ENCODE measurements at regions not wholly inside any gene's neighbourhood (a gene's known extent, or its start where the extent isn't known, plus 50 kb on each side); places are given as distances from the start of the nearest gene placed in this dataset.

DNA sequence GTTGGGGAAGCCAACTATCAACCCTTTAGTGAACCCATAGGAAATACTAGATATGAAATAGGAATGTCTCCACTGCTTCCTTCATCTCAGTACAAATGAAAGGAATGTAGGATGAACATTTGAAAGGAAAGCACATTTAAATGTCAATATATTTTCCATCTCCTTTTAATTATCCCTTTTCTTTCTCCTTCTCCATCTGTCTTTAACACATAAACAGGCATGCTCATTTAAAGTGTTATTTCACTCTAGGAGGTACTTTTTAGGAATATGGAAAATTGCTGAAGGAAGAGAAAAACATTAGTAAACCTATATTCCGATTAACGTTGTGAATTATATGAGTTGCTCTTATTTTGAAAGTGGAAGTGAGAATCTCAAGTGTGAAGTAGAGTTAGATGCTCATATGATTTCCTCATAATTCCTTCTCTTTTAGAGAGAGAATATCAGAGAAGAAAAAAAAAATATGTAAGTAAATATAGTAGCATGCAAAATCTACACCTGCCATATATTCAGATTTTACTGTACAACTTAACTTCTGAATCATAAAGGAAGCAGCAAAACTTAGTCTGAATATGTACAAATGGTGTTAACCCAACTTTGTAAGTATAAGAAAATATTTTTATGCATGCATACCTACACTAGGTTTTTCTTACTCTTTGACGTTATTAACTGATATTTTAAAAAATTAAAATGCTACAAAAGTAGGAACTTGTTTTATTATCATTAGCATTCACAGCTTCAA is 406.9 kb upstream of the B3GALT2 start:
- DNase-seq (ENCODE audit: low spot score) = no peak

DNA sequence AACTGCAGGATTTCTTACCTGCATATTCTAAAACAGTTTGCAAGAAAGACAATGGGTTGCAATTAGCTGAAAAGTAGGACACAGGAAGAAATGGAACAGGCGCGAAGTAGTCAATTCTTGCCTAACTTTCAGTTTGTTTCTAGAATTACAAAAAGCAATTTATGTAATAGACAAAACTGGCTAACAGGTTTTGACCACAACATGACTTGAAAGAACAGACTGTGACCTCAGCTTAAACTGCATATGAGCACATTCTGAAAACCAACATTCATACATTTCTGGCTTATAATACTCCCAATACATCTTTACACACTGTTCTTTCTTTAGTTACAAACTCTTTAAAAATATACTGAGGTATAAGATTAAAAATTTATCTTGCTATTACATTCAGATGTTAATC is 405.9 kb upstream of the B3GALT2 start:
- DNase-seq (ENCODE audit: low spot score) = no peak

DNA sequence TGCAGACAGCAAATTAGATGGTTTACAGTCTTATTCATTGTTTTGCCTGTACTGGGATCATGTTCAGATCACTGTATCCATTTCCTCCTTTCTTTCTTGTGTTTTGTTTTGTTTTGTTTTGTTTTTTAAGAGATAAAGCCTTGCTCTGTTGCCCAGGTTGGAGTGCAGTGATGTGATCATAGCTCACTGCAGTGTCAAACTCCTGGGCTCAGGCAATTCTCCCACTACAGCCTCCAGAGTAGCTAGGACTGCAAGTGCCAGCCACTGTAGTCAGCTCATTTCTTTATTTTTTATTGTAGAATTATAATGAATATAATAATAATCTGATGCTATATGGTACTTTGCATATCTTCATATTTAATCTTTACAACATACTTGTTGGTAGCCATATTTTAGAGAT is 403.7 kb upstream of the B3GALT2 start:
- no peak for DNase-seq (ENCODE audit: low spot score)

DNA sequence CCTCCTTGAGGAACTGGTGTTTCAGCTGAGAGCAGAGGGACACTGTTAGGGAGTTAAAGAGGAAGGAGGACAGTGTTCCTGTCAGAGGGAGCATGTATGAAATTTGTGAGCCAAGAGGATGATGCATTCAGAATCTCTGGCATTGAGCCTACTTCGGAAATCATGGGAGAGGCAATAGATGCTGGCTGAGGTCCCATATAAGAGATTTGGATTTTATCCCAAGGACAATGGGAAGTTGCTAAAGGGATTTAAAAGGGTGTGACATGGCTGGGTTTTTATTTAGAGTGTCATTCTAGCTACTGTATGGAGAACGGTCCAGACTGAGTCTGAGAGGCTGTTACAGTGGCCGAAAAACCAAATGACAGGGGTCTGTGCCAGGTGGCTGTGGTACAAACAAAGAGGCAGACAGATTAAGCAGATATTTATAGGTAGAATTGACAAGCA is 403.2 kb upstream of the B3GALT2 start:
- DNase-seq (ENCODE audit: low spot score) = no peak

DNA sequence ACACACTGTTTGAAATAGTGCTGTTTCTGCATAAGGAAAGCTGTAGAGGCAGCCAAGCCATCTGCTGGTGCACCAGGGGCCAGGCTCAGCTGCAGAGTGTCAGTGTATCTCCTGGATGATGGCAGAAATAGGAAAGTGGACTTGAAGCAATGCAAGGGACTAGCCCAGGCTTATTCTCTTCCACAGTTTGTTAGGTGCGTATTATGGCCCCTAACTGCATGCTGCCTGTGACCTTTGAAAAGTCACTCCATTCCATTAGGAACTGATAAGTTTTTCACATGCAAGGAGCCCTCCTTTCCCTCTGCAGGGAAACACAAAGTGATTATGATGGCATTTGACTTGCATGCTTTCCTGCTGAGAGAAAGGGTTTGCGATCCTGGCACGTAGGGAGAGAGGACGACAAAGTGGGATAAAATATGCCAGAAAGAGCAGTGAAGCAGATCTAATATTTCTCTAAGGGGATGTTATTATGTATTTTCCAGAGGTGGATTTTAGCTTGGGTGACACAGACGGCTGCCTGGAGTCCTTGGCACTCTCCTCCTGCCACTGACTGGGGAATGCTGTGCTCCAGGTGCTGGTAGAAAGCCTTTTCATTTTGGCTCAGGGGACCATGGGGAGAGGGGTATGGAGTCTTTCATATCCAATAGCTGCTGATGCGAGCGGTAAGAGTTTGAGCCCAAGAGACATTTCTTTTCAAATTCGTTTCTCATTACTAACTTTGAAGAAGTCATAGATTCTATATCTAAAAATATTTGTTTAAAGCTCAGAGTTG is 402.1 kb upstream of the B3GALT2 start:
- no peak for DNase-seq (ENCODE audit: low spot score)

DNA sequence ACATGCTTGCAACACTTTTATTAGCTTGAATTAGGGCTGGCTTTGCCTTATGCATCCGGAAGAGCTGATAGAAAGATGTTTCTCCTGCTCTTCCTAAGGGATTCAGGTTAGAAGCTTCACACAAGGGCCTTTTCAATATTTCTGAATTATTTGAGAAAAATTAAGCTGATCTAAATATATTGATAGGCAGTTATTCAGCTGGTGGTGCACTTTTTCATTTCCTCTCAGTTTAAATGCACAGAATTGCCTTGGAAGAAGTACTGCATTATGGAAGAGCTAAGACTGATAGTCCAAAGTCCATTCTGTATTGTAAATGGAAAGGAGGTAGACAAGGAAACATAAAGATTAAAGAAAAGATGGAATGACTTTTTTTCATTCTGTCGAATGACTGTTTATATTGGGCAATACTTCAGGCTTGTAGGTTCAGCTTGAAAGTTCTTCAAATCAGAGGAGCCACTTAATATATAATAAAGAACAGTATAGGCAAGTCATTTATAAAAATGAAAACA is 398.4 kb upstream of the B3GALT2 start:
- DNase-seq (ENCODE audit: low spot score) = no peak

DNA sequence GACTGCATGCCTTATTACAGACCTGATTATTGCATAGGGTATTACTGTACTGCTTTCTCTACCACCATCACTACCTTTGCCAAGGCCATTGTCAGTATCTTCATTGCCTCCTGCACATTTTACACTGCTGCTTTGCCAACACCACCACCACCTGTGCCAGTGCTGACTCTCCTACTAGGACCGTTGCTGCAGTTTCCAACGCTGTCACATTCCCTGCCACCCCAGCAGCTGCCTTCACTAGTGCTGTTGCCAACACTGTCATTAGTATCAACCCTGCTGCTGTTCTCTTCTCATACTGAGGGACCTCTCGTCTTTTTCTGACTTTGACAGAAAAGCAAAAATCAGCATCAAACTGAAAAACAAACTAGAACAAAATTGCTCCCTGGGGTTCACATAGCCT is 394.9 kb upstream of the B3GALT2 start:
- no peak for DNase-seq (ENCODE audit: low spot score)

DNA sequence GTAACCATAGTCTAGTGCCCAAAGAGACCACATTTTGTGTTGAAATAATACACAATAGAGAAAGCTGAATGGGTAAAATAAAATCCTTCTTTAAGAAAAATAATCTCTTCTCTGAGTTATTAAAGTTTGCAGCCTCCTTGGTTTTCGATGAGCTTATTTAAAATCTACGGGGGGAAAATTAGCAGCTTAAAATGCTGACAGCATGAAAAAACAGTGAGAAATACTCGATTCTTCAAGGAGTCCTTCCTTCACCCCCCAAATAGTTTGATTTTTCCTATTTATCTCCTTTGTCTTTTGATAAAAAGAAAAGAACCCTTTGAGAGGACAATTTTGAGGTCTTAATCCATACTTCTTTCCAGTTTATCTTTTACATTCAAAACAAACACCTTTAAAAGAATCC is 394.0 kb upstream of the B3GALT2 start:
- DNase-seq (ENCODE audit: low spot score) = no peak

DNA sequence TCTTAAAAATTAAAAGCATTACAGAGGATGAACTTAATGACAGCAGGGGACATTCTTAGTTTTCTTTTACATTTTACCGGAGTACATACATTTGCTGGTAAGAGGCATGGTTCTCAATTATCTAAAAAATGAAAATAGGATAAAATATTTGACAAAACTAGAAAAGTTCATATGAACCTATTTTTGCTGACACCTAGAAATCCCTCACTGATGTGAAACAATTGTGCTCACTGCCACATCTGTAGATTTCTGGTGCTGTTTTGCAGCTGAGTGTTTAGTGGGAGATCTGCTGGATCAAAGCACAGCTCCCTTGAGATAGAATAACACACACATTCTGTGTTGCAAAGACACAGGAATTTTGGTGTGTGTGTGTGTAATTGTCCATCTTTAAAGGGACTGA is 392.9 kb upstream of the B3GALT2 start:
- DNase-seq (ENCODE audit: low spot score) = no peak

DNA sequence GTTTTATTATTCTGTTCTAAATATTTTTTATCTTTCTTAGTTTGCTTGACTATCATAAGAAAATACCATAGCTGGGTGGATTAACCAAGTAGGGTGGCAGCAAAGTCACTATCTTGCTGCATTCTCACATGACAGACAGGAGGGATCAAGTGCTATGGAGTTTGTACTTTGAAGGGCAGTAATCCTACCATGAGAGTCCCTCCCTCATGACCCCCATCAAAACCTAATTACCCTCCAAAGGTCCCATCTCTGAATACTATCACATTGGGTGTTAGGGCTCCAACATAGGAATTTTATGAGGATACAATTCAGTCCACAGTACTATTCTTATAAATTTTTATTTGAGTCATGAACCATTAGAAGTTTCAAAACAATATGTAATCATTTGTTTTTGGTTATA is 388.5 kb upstream of the B3GALT2 start:
- no peak for DNase-seq (ENCODE audit: low spot score)

DNA sequence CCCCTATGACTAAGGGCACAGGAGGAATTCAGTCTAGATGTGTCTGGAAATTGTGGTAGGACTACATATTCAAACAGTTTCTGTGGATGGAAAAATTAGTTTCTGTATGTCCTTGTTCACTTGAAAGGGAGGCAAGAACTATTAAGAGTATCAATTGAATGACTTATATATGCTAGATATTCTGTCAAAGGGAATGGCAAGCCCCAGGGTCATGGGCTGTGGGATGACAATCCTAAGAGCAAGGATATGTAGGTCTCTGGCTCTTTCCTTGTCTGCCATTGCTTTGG is 383.5 kb upstream of the B3GALT2 start:
- no peak for DNase-seq (ENCODE audit: low spot score)

DNA sequence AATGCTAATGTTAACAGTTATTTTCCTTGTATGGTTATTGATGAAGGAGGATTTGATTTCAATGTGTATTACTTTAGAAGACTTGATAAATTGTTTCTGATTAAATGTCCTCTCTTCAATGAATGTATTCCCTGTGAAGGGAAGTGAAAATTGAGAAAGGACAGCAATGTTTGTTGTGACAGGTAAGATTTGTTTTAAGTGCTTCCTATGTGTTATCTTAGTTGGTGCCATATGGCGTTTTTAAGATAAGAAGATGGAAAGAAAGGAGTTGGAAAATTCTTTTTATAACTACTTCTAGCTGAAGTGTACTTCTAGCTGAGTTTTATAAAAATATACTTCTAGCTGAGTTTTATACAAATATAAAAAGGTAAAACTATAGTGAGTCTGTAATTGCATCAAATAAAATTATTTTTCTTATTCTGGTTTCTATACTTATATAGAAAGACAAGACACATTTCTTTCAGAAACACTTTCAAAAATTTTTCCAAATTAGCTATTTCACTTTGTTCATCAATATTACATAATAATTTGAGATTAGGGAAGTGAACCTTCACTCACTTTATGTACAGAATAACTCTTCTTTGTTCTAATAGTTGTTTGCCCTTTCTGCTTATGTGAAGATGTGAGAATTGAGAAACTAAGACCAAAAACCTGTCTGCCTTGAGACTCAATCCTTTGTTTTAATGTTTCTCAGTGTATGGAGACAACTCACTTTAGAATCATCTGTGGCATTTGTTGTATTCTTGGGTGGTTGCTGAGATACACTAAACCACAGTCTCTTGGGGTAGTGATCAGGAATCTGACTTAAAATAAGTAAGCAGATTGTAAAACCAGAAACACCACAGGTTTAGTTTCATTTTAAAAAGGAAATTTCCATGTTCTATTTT is 382.9 kb upstream of the B3GALT2 start:
- no peak for DNase-seq (ENCODE audit: low spot score)

DNA sequence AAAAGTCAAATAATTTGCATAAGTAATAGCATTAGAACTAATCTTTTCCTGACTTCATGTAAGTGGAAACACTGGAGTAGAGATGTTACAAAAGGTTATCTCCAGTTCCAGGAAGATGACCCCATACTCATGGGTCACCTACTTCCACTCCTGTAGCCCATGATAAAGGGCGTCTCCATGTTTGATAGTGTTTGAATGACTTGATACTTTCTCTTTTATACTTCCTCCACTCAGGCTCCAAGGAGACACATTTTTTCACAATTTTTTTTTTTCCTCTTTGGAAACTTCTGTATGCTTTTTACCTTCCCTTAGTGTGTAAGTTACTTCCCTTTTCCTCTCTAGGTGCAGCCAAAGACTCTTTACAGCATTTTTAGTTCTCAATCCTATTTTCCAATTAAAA is 382.1 kb upstream of the B3GALT2 start:
- DNase-seq (ENCODE audit: low spot score) = no peak

DNA sequence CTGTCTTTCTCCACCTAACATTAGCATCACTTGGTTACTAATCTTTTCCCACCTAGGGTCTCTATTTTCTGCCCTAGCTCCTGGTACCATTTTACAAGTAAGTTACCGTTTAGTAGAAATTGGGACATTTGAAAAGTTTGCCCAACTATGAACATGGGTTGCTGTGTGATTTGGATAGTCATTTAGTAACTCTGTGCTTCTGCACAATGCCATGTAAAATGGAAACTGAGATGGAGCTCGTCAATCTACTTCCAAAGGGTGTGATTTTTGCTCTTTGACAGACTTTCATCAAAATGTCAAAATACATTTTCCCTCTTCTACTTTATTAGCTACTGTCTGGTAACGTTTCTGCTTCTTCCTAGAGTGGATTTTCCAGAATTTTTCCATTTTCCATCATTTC is 381.5 kb upstream of the B3GALT2 start:
- no peak for DNase-seq (ENCODE audit: low spot score)

DNA sequence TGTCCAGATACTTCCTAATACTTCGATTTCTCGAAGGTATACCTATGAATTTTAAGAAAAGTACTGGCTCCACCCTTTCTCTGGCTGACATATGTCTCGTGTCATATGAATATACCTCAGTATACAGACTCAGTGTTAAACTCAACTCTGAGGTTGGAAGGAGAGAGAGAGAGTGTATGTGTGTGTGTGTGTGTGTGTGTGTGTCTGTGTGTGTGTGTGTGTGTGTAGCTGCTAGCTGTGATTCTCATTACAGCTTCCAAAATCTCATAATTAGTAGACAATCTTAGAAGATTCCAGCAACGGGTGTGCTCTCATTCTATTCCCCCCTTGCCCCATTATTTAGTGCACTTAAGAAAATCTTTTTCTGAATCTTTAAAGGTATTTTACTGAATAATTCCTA is 380.3 kb upstream of the B3GALT2 start:
- no peak for DNase-seq (ENCODE audit: low spot score)

DNA sequence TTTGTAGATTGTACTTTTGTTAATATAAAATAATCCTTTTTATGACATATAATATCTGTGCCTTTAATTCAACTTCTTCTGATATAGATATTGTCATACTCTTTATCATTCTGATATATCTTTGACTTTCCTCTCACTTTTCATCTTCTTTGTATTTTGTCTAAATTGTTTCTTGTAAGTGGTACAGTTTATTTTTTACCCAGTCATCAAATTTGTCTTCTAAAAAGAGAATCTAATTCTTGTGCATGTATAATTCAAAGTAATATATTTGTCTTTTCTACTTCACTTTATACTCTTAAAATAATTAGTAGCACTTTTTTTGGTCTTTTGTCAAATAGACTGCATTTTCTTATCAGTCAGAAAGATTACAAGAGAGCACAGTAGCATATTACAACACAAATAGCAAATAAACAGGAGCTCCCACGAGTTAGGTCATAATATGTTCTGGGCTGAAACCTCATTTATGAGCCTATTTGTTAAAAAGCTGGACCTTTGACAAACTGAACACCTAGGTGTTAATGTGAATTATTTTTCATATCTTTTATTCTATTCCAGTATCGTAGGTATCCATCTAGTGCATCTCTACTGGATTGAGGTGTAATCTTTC is 379.7 kb upstream of the B3GALT2 start:
- no peak for DNase-seq (ENCODE audit: low spot score)

DNA sequence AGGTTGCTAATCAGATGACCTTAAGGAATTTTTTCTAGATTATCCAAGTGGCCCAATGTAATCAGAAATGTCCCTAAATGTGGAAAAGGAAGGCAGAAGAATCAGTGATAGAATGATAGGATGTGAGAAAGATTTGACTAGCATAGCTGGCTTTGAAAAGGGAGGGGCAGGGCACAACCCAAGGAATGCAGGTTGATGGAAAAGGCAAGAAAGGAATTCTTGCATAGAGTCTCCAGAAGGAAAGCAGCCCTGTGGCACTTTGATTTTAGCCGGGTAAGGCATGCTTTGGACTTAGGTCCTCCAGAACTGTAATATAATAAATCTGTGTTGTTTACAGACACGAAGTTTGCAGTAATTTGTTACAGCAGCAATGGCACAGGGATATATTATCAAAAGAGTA is 375.7 kb upstream of the B3GALT2 start:
- no peak for DNase-seq (ENCODE audit: low spot score)

DNA sequence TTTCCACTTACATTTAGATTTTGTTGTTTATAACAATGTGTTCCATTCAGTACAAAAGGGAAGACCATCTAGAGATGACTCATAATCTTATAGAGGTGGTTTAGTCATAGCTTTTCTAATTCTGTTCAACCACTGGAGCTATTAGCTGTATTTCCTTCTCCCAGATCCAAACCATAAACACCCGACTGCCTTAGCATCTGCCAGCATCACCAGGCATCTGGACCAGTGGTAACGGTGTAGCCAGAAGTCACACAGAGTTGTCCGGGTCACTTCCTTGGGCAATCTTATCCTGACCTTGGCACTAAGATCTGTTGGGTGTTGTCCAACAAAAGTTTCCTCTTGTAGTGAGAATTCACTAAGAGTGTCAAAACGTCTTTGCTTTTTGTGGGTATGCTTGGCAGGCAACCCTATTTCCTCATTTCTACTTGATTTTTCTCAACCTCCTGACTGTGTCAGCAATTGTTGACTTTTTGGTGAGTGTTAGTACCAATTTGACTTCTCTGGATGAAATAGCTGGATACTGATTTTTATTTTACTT is 372.1 kb upstream of the B3GALT2 start:
- no peak for DNase-seq (ENCODE audit: low spot score)

DNA sequence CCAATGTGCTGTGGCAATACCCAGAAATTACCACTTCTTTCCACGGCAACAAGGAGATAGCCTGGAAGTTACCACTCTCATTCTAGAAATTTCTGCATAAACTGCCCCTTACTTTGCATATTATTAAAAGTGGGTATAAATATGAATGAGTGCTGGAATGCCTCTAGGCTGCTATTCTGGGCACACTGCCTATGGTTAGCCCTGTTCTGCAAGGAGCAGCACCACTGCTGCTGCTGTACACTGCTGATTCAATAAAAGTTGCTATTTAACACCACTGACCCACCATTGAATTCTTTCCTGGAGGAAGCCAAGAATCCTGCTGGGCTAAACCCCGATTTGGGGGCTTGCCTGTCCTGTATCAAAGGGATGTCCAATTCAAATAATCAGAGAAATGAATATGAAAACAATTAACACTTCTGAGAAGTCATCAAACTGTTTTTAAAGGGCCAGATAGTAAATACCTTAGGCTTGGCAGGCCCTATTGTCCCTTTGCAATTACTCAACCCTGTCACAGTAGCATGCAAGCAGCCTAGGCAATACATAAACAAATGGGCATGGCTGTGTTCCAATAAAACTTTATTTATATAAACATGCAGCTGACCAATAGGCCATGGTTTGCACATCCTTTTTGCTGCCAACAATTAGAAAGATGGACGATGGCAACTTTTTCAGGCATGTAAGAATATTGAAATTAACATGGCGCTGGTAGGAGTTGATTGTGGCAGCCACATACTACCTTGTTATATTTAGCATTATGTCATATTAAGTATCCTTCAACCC is 369.4 kb upstream of the B3GALT2 start:
- DNase-seq (ENCODE audit: low spot score) = no peak

DNA sequence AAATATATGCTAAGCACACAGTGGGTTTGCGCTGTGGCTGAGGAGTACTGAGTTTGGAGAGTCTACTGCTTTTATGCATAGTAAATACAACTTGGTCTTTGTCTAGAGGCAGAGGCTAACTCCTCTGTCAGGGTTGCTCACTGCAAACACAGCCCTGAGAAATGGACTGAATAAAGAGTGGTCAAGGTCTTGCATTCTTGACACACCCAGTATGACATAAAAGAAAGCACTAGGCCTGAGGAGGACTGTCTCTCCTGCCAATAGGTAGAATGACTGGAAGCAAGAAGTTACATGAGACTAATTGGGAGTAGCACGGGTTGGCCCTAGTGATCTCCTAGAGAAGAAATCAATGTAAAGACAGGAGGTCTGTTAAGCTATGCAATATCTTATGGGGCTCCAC is 367.2 kb upstream of the B3GALT2 start:
- DNase-seq (ENCODE audit: low spot score) = no peak

DNA sequence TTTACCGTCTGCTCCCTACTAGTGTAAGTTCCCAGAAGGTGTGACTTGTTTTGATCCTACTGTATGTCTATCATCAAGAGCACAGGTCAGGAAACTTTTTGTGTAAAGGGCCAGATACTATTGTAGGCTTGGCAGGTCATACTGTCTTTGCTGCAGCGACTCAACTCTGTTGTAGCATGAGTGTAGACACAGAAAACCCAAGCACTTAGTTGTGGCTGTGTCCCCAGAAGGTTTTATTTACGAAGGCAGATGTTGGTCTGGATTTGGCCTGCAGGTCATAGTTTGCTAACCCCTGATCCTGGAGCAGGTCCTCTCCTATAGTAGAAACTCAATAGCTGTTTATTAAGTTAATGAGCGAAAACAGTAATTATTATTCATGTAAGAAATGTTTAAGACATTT is 365.9 kb upstream of the B3GALT2 start:
- DNase-seq (ENCODE audit: low spot score) = no peak
